ENCODE measurements at regions not wholly inside any gene's neighbourhood (a gene's known extent, or its start where the extent isn't known, plus 50 kb on each side); places are given as distances from the start of the nearest gene placed in this dataset.

GRCh38 chr16:51815523-51815922 is 664.5 kb upstream of the SALL1 start:
- no peak for DNase-seq
- Histone ChIP-seq H3K9me3 (ENCODE audit: control insufficient read depth, low read length) (no peaks in the 10 kb centered on the region), H3K4me3 (ENCODE audit: insufficient read depth, low read depth, low read length, poor library complexity, severe bottlenecking) (no peak overlapping the region), H3K27me3 (replicated peaks; ENCODE audit: control insufficient read depth, insufficient read depth, low read length, poor library complexity, severe bottlenecking) (no peaks in the 10 kb centered on the region), H3K4me1 (ENCODE audit: control insufficient read depth, insufficient read depth, low read length, poor library complexity, severe bottlenecking) (no peaks in the 10 kb centered on the region), H3K27ac (ENCODE audit: insufficient read depth, low read length, poor library complexity, severe bottlenecking) (no peak overlapping the region), H3K36me3 (ENCODE audit: control insufficient read depth, insufficient read depth, low read length) (no peaks in the 10 kb centered on the region)

GRCh38 chr16:51814617-51815016 is 663.5 kb upstream of the SALL1 start:
- DNase-seq = no peak
- Histone ChIP-seq H3K4me3 (ENCODE audit: insufficient read depth, low read depth, low read length, poor library complexity, severe bottlenecking) (no peak overlapping the region), H3K27ac (ENCODE audit: insufficient read depth, low read length, poor library complexity, severe bottlenecking) (no peak overlapping the region), H3K27me3 (replicated peaks; ENCODE audit: control insufficient read depth, insufficient read depth, low read length, poor library complexity, severe bottlenecking) (no peaks in the 10 kb centered on the region), H3K9me3 (ENCODE audit: control insufficient read depth, low read length) (no peaks in the 10 kb centered on the region), H3K36me3 (ENCODE audit: control insufficient read depth, insufficient read depth, low read length) (no peaks in the 10 kb centered on the region), H3K4me1 (ENCODE audit: control insufficient read depth, insufficient read depth, low read length, poor library complexity, severe bottlenecking) (no peaks in the 10 kb centered on the region)

- Histone ChIP-seq H3K4me3 (ENCODE audit: insufficient read depth, low read depth, low read length, poor library complexity, severe bottlenecking) (no peak overlapping the region), H3K27ac (ENCODE audit: insufficient read depth, low read length, poor library complexity, severe bottlenecking) (no peak overlapping the region), H3K27me3 (replicated peaks; ENCODE audit: control insufficient read depth, insufficient read depth, low read length, poor library complexity, severe bottlenecking) (no peaks in the 10 kb centered on the region), H3K4me1 (ENCODE audit: control insufficient read depth, insufficient read depth, low read length, poor library complexity, severe bottlenecking) (no peaks in the 10 kb centered on the region), H3K36me3 (ENCODE audit: control insufficient read depth, insufficient read depth, low read length) (no peaks in the 10 kb centered on the region), H3K9me3 (ENCODE audit: control insufficient read depth, low read length) (no peaks in the 10 kb centered on the region)
- no peak for DNase-seq
Observed at GRCh38 chr16:51813609-51814008, 662.5 kb upstream of the SALL1 start.

GRCh38 chr16:51812945-51813344 is 661.9 kb upstream of the SALL1 start:
- Histone ChIP-seq H3K9me3 (ENCODE audit: control insufficient read depth, low read length) (no peaks in the 10 kb centered on the region), H3K36me3 (ENCODE audit: control insufficient read depth, insufficient read depth, low read length) (no peaks in the 10 kb centered on the region), H3K27ac (ENCODE audit: insufficient read depth, low read length, poor library complexity, severe bottlenecking) (no peak overlapping the region), H3K4me1 (ENCODE audit: control insufficient read depth, insufficient read depth, low read length, poor library complexity, severe bottlenecking) (no peaks in the 10 kb centered on the region), H3K4me3 (ENCODE audit: insufficient read depth, low read depth, low read length, poor library complexity, severe bottlenecking) (no peak overlapping the region), H3K27me3 (replicated peaks; ENCODE audit: control insufficient read depth, insufficient read depth, low read length, poor library complexity, severe bottlenecking) (no peaks in the 10 kb centered on the region)
- DNase-seq = no peak

- DNase-seq = no peak
- Histone ChIP-seq H3K9me3 (ENCODE audit: control insufficient read depth, low read length) (no peaks in the 10 kb centered on the region), H3K36me3 (ENCODE audit: control insufficient read depth, insufficient read depth, low read length) (no peaks in the 10 kb centered on the region), H3K27ac (ENCODE audit: insufficient read depth, low read length, poor library complexity, severe bottlenecking) (no peak overlapping the region), H3K4me1 (ENCODE audit: control insufficient read depth, insufficient read depth, low read length, poor library complexity, severe bottlenecking) (no peaks in the 10 kb centered on the region), H3K4me3 (ENCODE audit: insufficient read depth, low read depth, low read length, poor library complexity, severe bottlenecking) (no peak overlapping the region), H3K27me3 (replicated peaks; ENCODE audit: control insufficient read depth, insufficient read depth, low read length, poor library complexity, severe bottlenecking) (no peaks in the 10 kb centered on the region)
Observed at GRCh38 chr16:51807551-51807950, 656.5 kb upstream of the SALL1 start.

- no peak for DNase-seq
- Histone ChIP-seq H3K4me1 (ENCODE audit: control insufficient read depth, insufficient read depth, low read length, poor library complexity, severe bottlenecking) (no peaks in the 10 kb centered on the region), H3K4me3 (ENCODE audit: insufficient read depth, low read depth, low read length, poor library complexity, severe bottlenecking) (no peak overlapping the region), H3K36me3 (ENCODE audit: control insufficient read depth, insufficient read depth, low read length) (no peaks in the 10 kb centered on the region), H3K27me3 (replicated peaks; ENCODE audit: control insufficient read depth, insufficient read depth, low read length, poor library complexity, severe bottlenecking) (no peaks in the 10 kb centered on the region), H3K27ac (ENCODE audit: insufficient read depth, low read length, poor library complexity, severe bottlenecking) (no peak overlapping the region), H3K9me3 (ENCODE audit: control insufficient read depth, low read length) (no peaks in the 10 kb centered on the region)
Observed at GRCh38 chr16:51801635-51802034, 650.6 kb upstream of the SALL1 start.

- no peak for DNase-seq
- no peaks in the 10 kb centered on the region for H3K9me3 ChIP-seq (ENCODE audit: control insufficient read depth, low read length)
- H3K27ac ChIP-seq (ENCODE audit: insufficient read depth, low read length, poor library complexity, severe bottlenecking) = no peak overlapping the region
- no peak overlapping the region for H3K4me3 ChIP-seq (ENCODE audit: insufficient read depth, low read depth, low read length, poor library complexity, severe bottlenecking)
- H3K36me3 ChIP-seq (ENCODE audit: control insufficient read depth, insufficient read depth, low read length) = no peaks in the 10 kb centered on the region
- no peaks in the 10 kb centered on the region for H3K27me3 ChIP-seq (replicated peaks; ENCODE audit: control insufficient read depth, insufficient read depth, low read length, poor library complexity, severe bottlenecking)
- H3K4me1 ChIP-seq (ENCODE audit: control insufficient read depth, insufficient read depth, low read length, poor library complexity, severe bottlenecking) = no peaks in the 10 kb centered on the region
Observed at GRCh38 chr16:51797669-51798259, 646.7 kb upstream of the SALL1 start.

- no peak for DNase-seq
- Histone ChIP-seq H3K27ac (ENCODE audit: insufficient read depth, low read length, poor library complexity, severe bottlenecking) (no peak overlapping the region), H3K36me3 (ENCODE audit: control insufficient read depth, insufficient read depth, low read length) (no peaks in the 10 kb centered on the region), H3K27me3 (replicated peaks; ENCODE audit: control insufficient read depth, insufficient read depth, low read length, poor library complexity, severe bottlenecking) (no peaks in the 10 kb centered on the region), H3K4me3 (ENCODE audit: insufficient read depth, low read depth, low read length, poor library complexity, severe bottlenecking) (no peak overlapping the region), H3K9me3 (ENCODE audit: control insufficient read depth, low read length) (no peaks in the 10 kb centered on the region), H3K4me1 (ENCODE audit: control insufficient read depth, insufficient read depth, low read length, poor library complexity, severe bottlenecking) (no peaks in the 10 kb centered on the region)
Observed at GRCh38 chr16:51779240-51779639, 628.2 kb upstream of the SALL1 start.

GRCh38 chr16:51773071-51773890 is 622.2 kb upstream of the SALL1 start:
- H3K36me3 ChIP-seq (ENCODE audit: control insufficient read depth, insufficient read depth, low read length) = no peaks in the 10 kb centered on the region
- H3K27ac ChIP-seq (ENCODE audit: insufficient read depth, low read length, poor library complexity, severe bottlenecking) = no peak overlapping the region
- no peaks in the 10 kb centered on the region for H3K9me3 ChIP-seq (ENCODE audit: control insufficient read depth, low read length)
- H3K4me3 ChIP-seq (ENCODE audit: insufficient read depth, low read depth, low read length, poor library complexity, severe bottlenecking) = no peak overlapping the region
- H3K27me3 ChIP-seq (replicated peaks; ENCODE audit: control insufficient read depth, insufficient read depth, low read length, poor library complexity, severe bottlenecking) = no peaks in the 10 kb centered on the region
- no peak for DNase-seq
- no peaks in the 10 kb centered on the region for H3K4me1 ChIP-seq (ENCODE audit: control insufficient read depth, insufficient read depth, low read length, poor library complexity, severe bottlenecking)

GRCh38 chr16:51766739-51767138 is 615.7 kb upstream of the SALL1 start:
- Histone ChIP-seq H3K27me3 (replicated peaks; ENCODE audit: control insufficient read depth, insufficient read depth, low read length, poor library complexity, severe bottlenecking) (no peaks in the 10 kb centered on the region), H3K27ac (ENCODE audit: insufficient read depth, low read length, poor library complexity, severe bottlenecking) (no peak overlapping the region), H3K4me3 (ENCODE audit: insufficient read depth, low read depth, low read length, poor library complexity, severe bottlenecking) (no peak overlapping the region), H3K36me3 (ENCODE audit: control insufficient read depth, insufficient read depth, low read length) (no peaks in the 10 kb centered on the region), H3K9me3 (ENCODE audit: control insufficient read depth, low read length) (no peaks in the 10 kb centered on the region), H3K4me1 (ENCODE audit: control insufficient read depth, insufficient read depth, low read length, poor library complexity, severe bottlenecking) (no peaks in the 10 kb centered on the region)
- DNase-seq = no peak

All from effector memory CD4-positive, alpha-beta T cell (primary cell).